ENCODE measurements at regions not wholly inside any gene's neighbourhood (a gene's known extent, or its start where the extent isn't known, plus 50 kb on each side); places are given as distances from the start of the nearest gene placed in this dataset.

GRCh38 chr13:62040078-62040477 is 624.4 kb upstream of the PCDH20 start:
- DNase-seq (ENCODE audit: low read depth in 1 of 2, low spot score in 1 of 2): no peak

- DNase-seq (ENCODE audit: low read depth in 1 of 2, low spot score in 1 of 2): no peak
Measured at GRCh38 chr13:62038214-62038613, 622.6 kb upstream of the PCDH20 start.

- DNase-seq (ENCODE audit: low read depth in 1 of 2, low spot score in 1 of 2): no peak
Measured at GRCh38 chr13:62035981-62036380, 620.3 kb upstream of the PCDH20 start.

- DNase-seq (ENCODE audit: low read depth in 1 of 2, low spot score in 1 of 2): no peak
Measured at GRCh38 chr13:62033934-62034333, 618.3 kb upstream of the PCDH20 start.

- DNase-seq (ENCODE audit: low read depth in 1 of 2, low spot score in 1 of 2): no peak
Measured at GRCh38 chr13:62022369-62022768, 606.7 kb upstream of the PCDH20 start.

- DNase-seq (ENCODE audit: low read depth in 1 of 2, low spot score in 1 of 2): no peak
Measured at GRCh38 chr13:62019858-62020257, 604.2 kb upstream of the PCDH20 start.

GRCh38 chr13:62014299-62014698 is 598.6 kb upstream of the PCDH20 start:
- no peak for DNase-seq (ENCODE audit: low read depth in 1 of 2, low spot score in 1 of 2)

- DNase-seq (ENCODE audit: low read depth in 1 of 2, low spot score in 1 of 2): no peak
Measured at GRCh38 chr13:62003452-62003851, 587.8 kb upstream of the PCDH20 start.

- no peak for DNase-seq (ENCODE audit: low read depth in 1 of 2, low spot score in 1 of 2)
Measured at GRCh38 chr13:61994174-61994573, 578.5 kb upstream of the PCDH20 start.

- no peak for DNase-seq (ENCODE audit: low read depth in 1 of 2, low spot score in 1 of 2)
Measured at GRCh38 chr13:61989978-61990377, 574.3 kb upstream of the PCDH20 start.

- no peak for DNase-seq (ENCODE audit: low read depth in 1 of 2, low spot score in 1 of 2)
Measured at GRCh38 chr13:61988810-61989209, 573.2 kb upstream of the PCDH20 start.

GRCh38 chr13:61975001-61975400 is 559.4 kb upstream of the PCDH20 start:
- no peak for DNase-seq (ENCODE audit: low read depth in 1 of 2, low spot score in 1 of 2)

- DNase-seq (ENCODE audit: low read depth in 1 of 2, low spot score in 1 of 2): no peak
Measured at GRCh38 chr13:61965756-61966155, 550.1 kb upstream of the PCDH20 start.

GRCh38 chr13:61960981-61961380 is 545.3 kb upstream of the PCDH20 start:
- DNase-seq (ENCODE audit: low read depth in 1 of 2, low spot score in 1 of 2): no peak

- DNase-seq (ENCODE audit: low read depth in 1 of 2, low spot score in 1 of 2): no peak
Measured at GRCh38 chr13:61954092-61954491, 538.4 kb upstream of the PCDH20 start.

- DNase-seq (ENCODE audit: low read depth in 1 of 2, low spot score in 1 of 2): no peak
Measured at GRCh38 chr13:61950828-61951227, 535.2 kb upstream of the PCDH20 start.

GRCh38 chr13:61944329-61944929 is 528.8 kb upstream of the PCDH20 start:
- DNase-seq (ENCODE audit: low read depth in 1 of 2, low spot score in 1 of 2): no peak

- DNase-seq (ENCODE audit: low read depth in 1 of 2, low spot score in 1 of 2): no peak
Measured at GRCh38 chr13:61935710-61936109, 520.1 kb upstream of the PCDH20 start.

- no peak for DNase-seq (ENCODE audit: low read depth in 1 of 2, low spot score in 1 of 2)
Measured at GRCh38 chr13:61927648-61928047, 512.0 kb upstream of the PCDH20 start.

GRCh38 chr13:61918841-61919240 is 503.2 kb upstream of the PCDH20 start:
- DNase-seq (ENCODE audit: low read depth in 1 of 2, low spot score in 1 of 2): no peak

- DNase-seq (ENCODE audit: low read depth in 1 of 2, low spot score in 1 of 2): no peak
Measured at GRCh38 chr13:61916483-61916882, 500.8 kb upstream of the PCDH20 start.

GRCh38 chr13:61913183-61913582 is 497.5 kb upstream of the PCDH20 start:
- no peak for DNase-seq (ENCODE audit: low read depth in 1 of 2, low spot score in 1 of 2)

GRCh38 chr13:61908906-61909615 is 493.4 kb upstream of the PCDH20 start:
- no peak for DNase-seq (ENCODE audit: low read depth in 1 of 2, low spot score in 1 of 2)

Measured in activated CD4-positive, alpha-beta T cell treated with anti-CD3 and anti-CD28 coated beads, Interleukin-2, amount 50 U/mL, for 24 hours (primary cell).